Type B pancreatic cell (in vitro differentiated cells): ENCODE measurements at regions not wholly inside any gene's neighbourhood (a gene's known extent, or its start where the extent isn't known, plus 50 kb on each side); places are given as distances from the start of the nearest gene placed in this dataset.
"Not testable (repeated sequence)": the region's sequence is repeated elsewhere in the genome, so short reads cannot be mapped to it uniquely, and the experiment has no call there.

Source experiments
- DNase-seq: peaks from one replicate; pipeline ENCODE4 v3.0.0; 2021; ENCODE audit warnings: mixed read lengths; ENCODE audit not compliant: unreplicated experiment; ENCODE audit errors: extremely low spot score
- H3K27ac Mint-ChIP-seq: 2 replicates; pipeline ENCODE4 v1.8.0; 2021; ENCODE audit warnings: mild to moderate bottlenecking, mixed read lengths
- H3K27me3 Mint-ChIP-seq: 2 replicates; pipeline ENCODE4 v1.8.0; 2021; ENCODE audit warnings: mixed read lengths
- H3K36me3 Mint-ChIP-seq: 2 replicates; pipeline ENCODE4 v1.8.0; 2021; ENCODE audit warnings: mixed read lengths
- H3K4me1 Mint-ChIP-seq: one replicate; pipeline ENCODE4 v1.8.0; 2021; ENCODE audit warnings: mixed read lengths; ENCODE audit not compliant: unreplicated experiment
- H3K4me3 Mint-ChIP-seq: 2 replicates; pipeline ENCODE4 v1.8.0; 2021; ENCODE audit warnings: mild to moderate bottlenecking, mixed read lengths
- H3K9me3 Mint-ChIP-seq: 2 replicates; pipeline ENCODE4 v1.8.0; 2021; ENCODE audit warnings: mixed read lengths
- CTCF ChIP-seq: fragments of 200-600 bp; sonication (generic); conservative IDR thresholded peaks from 2 replicates; pipeline ENCODE4 v1.5.0; 2021; ENCODE audit warnings: antibody characterized with exemption, mild to moderate bottlenecking

GRCh38 chr5:93349613-93350012, 231.4 kb downstream of the NR2F1-AS1 start:
- no peak for DNase-seq
- Mint-ChIP-seq H3K27me3 (no peaks in the 10 kb centered on the region), H3K27ac (no peak overlapping the region), H3K4me3 (no peak overlapping the region), H3K9me3 (peaks cover 3% of the 10 kb centered on the region), H3K36me3 (no peaks in the 10 kb centered on the region), H3K4me1 (no peaks in the 10 kb centered on the region)
- no peak for TF ChIP-seq CTCF

GRCh38 chr5:93348231-93348630, 232.8 kb downstream of the NR2F1-AS1 start:
- peaks cover 3% of the 10 kb centered on the region for H3K9me3 Mint-ChIP-seq
- no peak overlapping the region for H3K4me3 Mint-ChIP-seq
- H3K4me1 Mint-ChIP-seq = no peaks in the 10 kb centered on the region
- no peak for TF ChIP-seq CTCF
- no peaks in the 10 kb centered on the region for H3K27me3 Mint-ChIP-seq
- H3K27ac Mint-ChIP-seq = no peak overlapping the region
- no peaks in the 10 kb centered on the region for H3K36me3 Mint-ChIP-seq
- DNase-seq = no peak

- not testable (repeated sequence) for H3K9me3 Mint-ChIP-seq, H3K4me1 Mint-ChIP-seq, H3K4me3 Mint-ChIP-seq, H3K36me3 Mint-ChIP-seq, H3K27ac Mint-ChIP-seq, H3K27me3 Mint-ChIP-seq, DNase-seq
Observed at GRCh38 chr5:93346850-93347249, 234.2 kb downstream of the NR2F1-AS1 start.

- TF ChIP-seq CTCF = no peak
Observed at GRCh38 chr5:93346301-93346700, 234.7 kb downstream of the NR2F1-AS1 start.

GRCh38 chr5:93343570-93343969, 237.4 kb downstream of the NR2F1-AS1 start:
- Mint-ChIP-seq H3K4me1 (peaks cover 9% of the 10 kb centered on the region), H3K36me3 (no peaks in the 10 kb centered on the region), H3K27ac (no peak overlapping the region), H3K9me3 (no peaks in the 10 kb centered on the region), H3K4me3 (no peak overlapping the region), H3K27me3 (no peaks in the 10 kb centered on the region)
- DNase-seq = no peak
- no peak for TF ChIP-seq CTCF

More at GRCh38 chr5:93346301-93346700, 234.7 kb downstream of the NR2F1-AS1 start:
- no peak for DNase-seq
- Mint-ChIP-seq H3K4me3 (no peak overlapping the region), H3K36me3 (no peaks in the 10 kb centered on the region), H3K27ac (no peak overlapping the region), H3K9me3 (no peaks in the 10 kb centered on the region), H3K27me3 (no peaks in the 10 kb centered on the region), H3K4me1 (peaks cover 9% of the 10 kb centered on the region)

- H3K9me3 Mint-ChIP-seq = no peaks in the 10 kb centered on the region
- no peak for DNase-seq
- no peaks in the 10 kb centered on the region for H3K27me3 Mint-ChIP-seq
- peaks cover 9% of the 10 kb centered on the region for H3K4me1 Mint-ChIP-seq
- no peak overlapping the region for H3K27ac Mint-ChIP-seq
- no peak overlapping the region for H3K4me3 Mint-ChIP-seq
- TF ChIP-seq CTCF = no peak
- no peaks in the 10 kb centered on the region for H3K36me3 Mint-ChIP-seq
Observed at GRCh38 chr5:93342563-93343061, 238.4 kb downstream of the NR2F1-AS1 start.
